NCI-H2196 (cell line): ENCODE measurements at regions not wholly inside any gene's neighbourhood (a gene's known extent, or its start where the extent isn't known, plus 50 kb on each side); places are given as distances from the start of the nearest gene placed in this dataset.
"Not testable (repeated sequence)": the region's sequence is repeated elsewhere in the genome, so short reads cannot be mapped to it uniquely, and the experiment has no call there.

ENCODE experiments used
- DNase-seq: peaks from one replicate; lab custom pipeline; 2025; ENCODE audit not compliant: unreplicated experiment; lab: John Stamatoyannopoulos, UW

DNA sequence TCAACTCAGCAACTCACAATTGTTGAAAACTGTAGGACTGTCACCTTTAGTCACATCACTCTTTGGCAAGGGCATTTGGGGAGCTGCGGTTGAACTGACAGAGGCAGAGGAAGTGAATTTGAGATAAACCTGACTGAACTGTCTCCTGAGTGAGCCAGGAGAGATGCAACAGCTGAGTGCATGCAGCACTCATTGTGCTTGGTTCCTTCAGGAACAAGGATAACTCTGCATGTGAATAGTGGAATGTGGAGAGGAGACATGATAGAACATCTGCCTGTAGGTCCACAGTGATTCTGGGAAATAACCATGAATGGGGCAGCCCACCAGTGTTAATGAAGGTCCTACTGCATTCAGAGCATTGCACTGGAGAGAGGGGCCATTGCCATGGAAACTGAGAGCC is 494.7 kb downstream of the STK39 start:
- no peak for DNase-seq

DNA sequence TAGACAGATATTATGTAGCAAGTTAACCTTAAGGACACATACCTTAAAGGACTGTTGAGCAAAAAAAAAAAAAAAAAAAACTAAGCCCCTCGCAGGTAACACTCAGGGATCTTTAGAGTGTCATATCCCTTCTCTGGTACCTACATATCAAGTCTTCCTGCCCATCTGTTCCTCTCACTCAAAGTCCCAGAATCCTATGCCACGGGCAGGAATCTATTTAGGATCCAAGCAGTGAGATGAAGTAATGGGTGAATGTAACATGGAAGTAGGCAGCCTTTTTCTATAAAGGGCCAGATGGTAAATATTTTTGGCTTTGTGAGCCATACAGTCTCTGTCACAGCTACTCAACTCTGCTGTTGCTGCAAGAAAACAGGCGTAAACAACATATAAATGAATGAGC is 496.7 kb downstream of the STK39 start:
- DNase-seq, result no peak

DNA sequence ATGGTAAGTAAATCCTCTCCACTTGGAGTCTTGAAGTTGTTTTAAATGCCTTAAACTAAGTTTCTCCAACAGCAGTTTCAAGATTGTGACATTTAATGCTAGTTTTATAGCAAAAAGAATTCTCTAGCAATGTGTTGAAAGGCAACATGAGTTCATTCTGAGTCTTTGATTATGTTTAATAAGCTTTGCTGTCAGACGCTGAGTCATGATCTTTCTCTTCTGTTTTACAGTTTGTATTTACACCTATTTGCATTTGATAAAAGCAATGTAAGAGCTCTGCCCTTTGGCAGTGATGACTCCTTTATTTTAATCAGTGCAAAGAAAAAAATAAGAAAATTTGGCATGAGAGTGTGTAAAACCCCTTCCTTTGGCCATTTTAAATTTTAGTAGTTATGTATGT is 497.7 kb downstream of the STK39 start:
- no peak for DNase-seq

DNA sequence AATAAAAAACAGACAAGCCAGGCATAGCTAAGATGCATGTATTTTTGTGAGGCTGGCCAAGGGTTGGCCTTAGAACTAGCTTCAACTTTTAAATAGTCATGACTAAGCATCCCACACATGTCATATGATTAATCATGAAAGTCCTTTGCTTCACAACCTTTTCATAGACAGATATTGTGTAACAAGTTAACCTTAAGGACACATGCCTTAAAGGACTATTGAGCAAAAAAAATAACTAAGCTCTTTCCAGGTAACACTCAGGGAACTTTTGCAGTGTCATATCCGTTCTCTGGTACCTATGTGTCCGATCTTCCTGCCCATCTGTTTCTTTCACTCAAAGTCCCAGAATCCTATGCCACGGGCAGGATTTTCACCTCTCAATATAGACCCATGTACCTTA is 498.4 kb downstream of the STK39 start:
- no peak for DNase-seq

DNA sequence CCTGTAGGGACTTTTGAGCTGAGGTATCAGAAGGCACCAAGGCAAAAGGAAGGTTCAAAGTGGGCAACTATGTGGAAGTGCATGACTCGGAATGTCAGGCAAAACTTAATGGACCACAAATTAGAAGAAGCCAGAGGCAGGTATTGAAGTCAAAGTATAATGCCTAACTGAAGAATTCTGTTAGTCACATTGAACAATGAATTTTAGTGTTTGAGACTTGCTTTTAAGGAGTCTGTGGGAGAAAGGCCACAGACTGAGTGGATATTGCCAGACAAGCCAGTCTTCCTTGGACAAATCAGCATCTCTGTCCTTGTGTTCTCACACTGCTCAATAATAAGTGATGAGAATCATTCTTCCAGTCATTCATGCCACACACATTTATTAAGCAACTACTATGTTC is 498.9 kb downstream of the STK39 start:
- DNase-seq, result no peak

DNA sequence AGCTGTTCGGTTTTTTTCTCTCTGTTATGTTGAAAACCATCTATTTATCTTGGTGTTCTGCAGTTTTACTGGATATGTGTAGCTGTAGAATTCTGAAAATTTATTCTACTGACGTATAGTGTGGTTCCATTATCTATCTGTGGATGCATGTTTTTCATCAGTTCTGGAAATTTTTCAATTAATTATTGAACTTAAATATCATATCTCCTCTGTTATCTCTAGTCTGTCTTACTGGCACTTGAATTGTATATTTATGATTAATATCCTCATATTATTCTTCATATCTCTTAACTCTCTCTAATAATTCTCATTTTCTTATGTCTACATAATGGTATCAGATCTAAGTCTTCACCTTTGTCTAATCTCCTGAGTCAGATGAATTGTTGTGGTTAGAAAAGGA is 501.7 kb downstream of the STK39 start:
- no peak for DNase-seq

DNA sequence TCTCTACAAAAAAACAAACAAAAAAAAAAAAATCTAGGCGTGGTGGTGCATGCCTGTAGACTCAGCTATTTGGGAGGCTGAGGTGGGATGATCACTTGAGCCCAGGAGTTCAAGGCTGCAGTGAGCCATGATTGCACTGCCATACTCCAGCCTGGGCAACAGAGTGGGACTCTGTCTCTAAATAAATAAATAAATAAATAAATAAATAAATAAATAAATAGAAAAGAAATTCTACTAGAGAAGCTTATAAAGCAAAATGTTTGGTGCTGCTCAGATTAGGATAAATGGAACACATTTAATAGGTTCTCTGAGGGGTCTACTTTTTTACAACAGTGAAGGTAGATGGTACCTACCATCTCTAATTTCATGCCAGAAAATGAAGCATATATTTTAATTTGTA is 507.5 kb downstream of the STK39 start:
- DNase-seq, result not testable (repeated sequence)

DNA sequence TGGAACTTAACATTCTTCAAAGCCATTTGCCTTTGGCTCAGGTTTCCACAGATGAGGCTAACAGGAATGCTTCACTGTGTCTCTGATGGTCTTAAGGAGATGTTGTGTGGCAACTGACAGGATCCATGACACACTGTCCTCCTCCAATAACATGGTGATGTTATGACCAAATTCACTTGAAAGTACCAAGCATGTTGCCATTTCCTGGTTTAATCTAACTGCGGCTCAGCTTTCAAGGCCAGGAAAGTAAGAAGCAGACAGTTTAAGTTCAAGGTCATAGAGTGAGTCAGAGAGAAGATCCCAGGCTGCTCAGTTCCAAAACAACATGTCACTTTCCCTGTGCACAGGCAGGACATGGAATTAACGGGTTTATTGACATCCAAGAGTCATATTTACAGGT is 513.6 kb downstream of the STK39 start:
- no peak for DNase-seq

DNA sequence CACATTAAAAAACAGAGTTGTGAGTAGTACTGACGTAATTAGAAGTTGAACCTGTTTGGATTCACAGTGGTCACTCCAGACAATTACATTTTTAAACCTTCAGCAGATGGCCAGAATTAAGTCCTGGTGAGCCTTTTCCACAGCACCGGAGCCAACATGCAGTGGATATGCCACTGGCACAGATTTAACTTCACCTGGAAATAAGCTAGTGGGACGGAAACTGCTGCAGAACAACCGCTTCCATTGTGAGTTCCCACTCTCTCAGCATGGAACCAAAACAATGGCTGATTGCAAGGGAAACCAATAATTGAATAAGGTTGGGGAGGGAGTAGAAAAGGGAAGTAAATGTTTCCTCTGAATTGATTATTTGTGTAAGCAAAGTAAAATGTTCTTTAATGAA is 515.1 kb downstream of the STK39 start:
- DNase-seq, result no peak

DNA sequence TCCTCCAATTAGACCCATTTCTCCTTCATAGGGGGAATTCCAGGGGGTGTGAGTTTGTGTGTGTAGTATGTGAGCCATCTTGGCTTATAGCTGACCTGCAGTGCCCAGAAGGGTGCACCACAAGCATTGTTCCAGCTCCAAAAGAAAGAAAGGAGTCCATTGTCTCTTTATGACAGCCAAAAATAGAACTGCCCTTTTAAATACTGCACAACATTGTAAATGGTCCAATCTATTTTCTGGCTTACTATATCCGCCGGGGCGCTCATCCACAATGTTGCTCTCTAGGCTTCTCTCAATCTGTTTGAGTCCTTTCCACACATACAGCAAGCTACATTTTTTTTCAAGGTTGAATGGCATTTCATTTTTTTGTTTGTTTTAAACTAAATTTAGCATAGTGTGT is 517.5 kb downstream of the STK39 start:
- no peak for DNase-seq

DNA sequence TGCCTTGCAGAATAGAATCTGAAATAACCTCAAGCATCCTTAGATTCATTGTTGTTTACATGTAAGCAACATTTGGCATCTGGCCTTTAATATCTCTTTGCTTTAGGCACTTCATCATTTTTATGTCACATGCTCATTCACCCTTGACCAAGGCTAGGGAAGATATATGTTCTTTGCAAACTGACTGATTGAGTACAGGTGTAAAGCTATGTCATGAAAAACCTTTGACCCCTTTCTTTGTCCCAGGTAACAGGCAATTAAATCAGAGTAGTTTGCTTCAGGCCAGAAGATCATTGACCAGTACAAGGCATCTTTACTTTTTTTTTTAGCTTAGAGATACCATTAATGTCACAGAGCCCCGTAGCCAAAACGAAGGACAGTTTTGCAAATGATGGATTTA is 520.6 kb downstream of the STK39 start:
- no peak for DNase-seq

DNA sequence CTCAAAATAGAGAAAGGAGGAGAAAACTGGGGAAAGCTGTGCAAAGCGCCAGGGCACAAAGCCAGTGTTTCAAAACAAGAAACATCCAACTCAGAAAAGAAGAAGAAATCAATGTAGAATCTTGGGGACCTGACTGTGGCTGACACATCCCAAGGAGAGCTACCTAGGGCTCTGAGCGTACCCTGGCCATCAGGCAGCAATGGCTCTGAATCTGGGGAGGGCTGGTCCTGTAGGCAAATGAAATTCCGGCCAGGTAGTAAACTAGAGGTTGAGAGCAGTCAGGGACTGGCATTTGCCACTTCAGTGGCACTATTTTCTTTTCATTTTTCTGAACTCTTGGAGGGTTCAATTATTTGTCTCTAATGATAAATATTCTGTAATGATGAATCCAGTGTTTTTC is 525.8 kb downstream of the STK39 start:
- DNase-seq, result no peak

DNA sequence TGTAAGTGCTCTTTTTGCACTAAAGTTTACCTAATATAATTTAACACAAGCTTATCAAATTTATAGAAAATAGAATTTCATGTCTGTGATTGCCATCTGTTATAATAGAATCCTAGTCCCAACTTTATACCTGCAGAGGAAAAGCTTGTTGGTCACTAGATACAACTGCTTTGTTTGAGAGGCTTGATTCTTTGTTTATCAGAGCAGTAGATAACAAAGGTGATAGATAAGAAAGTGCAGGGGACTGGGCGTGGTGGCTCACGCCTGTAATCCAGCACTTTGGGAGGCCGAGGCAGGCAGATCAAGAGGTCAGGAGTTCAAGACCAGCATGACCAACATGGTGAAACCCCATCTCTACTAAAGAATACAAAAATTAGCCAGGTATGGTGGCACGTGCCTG is 528.0 kb downstream of the STK39 start:
- DNase-seq, result no peak

DNA sequence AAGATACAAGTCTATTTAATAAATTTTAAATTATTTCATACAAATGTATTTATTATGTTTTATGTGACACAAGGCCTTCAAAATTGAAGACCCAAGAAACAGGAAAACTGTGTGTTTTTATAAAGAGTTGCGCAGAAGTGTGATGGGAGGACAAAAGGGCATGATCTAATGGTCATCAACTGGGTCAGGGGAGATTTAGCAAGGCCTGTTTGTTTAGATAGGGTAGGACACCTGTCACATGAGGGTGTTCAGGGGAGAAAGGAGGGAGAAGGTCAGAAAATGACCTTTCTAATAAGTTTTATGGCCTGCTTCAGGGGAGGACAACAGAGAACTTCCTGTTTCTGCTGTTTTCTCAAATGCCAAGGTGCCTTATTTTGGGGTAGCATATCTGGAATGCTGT is 528.8 kb downstream of the STK39 start:
- DNase-seq, result no peak

DNA sequence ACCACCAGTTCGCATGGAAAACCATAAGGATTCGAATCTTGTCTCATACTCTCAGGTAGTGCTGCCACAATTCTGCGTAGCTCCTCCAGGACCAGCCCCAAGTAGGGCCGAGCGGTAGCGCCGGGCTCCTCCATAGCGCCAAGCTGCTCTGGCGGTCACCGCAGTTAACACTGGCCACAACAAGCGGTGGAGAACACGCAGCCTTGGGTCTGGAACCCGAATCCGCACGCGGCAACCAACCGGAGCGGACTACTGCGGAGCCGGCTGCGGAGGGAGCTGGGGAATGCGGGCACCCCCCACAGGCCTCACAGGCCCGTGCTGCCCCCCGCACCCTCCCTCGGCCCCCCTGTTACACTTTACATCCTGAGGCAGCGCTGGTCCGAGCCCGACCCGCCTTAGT is 531.5 kb downstream of the STK39 start:
- DNase-seq, result no peak

DNA sequence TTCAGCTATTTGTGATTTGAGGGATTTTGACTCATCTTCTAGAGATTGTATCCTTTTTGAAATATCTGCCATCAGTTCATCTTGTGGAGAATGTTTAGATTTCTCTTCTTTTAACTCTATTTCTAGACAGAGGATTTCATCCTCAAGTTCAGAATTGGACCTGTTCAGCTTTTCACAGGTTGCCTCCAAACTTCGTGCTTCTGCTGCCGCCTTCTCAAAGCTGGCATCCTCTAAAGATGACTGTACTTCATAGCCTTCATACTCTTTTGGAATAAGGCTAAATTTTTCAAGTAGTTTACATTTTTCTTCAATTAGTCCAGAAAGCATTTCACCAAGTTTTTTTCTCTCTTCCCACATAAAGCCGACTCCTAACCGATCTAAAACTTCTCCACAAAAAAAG is 531.9 kb downstream of the STK39 start:
- not testable (repeated sequence) for DNase-seq

DNA sequence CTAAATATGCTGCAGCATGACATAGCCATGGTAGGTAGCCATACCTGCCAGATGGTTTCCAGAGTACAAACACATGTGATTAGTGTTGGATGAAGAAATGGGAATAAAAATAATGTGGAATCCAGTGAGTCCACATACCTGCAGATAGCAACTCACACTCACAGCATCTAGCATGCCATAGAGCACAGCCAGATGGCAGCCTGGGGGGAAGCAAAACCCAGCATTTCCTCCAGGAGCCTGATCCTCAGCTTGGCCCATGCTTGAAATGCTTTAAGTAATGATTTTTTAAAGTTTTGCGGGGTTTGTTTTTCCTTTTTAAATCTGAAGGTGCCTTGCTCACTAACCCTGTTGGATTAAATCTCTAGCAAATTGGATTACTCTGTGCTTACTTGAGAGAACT is 535.1 kb downstream of the STK39 start:
- no peak for DNase-seq

DNA sequence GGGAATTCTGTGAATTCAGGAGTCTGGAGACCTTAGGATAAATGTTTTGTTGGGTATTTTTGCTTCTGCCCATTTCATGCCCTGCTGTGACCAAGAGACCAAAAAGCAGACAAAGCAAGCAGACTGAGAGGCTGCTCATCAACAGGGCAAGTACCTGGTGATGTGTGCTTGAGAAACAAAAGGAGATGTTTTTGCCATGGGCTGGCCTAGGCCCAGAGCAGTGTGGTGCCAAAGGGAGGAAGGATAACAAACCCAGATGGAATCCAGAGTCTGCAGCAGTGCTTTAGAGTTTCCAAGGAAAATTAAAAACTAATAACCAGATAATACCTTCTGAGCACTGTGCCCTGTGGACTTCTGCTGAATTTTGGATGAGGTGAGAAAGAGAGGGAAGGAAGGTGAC is 538.4 kb downstream of the STK39 start:
- no peak for DNase-seq

DNA sequence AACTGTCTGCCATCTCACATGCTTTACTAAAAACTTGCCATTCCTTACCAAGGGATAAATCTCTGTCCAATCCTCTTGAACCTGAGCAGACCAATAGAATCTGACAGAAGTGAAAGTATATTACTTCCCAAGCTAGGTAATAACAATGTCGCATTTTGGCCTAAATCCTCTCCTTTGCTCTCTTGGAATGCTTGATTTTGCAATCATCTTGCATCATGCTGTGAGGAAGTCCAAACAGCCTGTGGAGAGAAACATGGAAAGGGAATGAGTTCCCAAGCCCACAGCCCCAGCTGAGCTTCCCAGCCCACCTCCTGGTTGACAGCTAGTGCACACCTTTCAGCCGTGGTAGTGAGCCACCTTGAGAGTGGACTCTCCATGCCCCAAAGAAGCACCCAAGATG is 540.6 kb downstream of the STK39 start:
- no peak for DNase-seq

DNA sequence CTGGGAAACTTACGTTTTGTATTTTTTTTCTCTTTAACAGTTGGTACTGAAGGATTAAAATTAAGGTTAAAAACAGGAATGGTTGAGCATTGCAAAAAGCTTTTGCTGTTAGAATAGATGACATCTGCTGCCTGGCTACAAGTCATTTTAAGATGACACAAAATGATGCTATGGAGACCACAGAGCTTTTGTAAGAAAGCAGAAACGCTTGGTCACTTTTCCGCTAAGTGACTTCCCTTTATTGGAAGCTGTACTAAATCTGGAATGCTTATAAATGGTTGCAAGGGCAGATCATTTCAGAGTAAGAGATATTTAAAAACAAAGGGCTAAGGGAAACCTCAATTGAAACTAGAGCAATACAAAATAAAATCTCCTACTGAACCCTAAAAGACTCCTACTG is 544.0 kb downstream of the STK39 start:
- no peak for DNase-seq

DNA sequence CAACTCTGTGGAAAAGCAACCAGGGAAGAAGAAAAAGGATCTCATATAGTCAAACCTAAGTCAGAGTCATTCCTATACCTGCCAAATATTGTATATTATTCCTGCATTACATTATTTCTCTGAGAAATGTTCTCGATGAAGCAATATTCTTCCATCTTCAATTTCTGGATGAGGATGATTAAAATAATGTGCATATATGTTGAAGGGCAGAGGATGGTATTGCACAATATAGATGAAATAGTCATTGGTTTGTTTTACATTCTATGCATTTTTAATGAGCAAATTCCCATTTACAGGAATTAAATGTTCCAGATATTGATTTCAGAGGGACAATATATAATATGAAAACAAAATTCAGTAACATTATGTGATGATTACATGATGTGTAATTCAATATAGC is 545.2 kb downstream of the STK39 start:
- DNase-seq, result no peak

DNA sequence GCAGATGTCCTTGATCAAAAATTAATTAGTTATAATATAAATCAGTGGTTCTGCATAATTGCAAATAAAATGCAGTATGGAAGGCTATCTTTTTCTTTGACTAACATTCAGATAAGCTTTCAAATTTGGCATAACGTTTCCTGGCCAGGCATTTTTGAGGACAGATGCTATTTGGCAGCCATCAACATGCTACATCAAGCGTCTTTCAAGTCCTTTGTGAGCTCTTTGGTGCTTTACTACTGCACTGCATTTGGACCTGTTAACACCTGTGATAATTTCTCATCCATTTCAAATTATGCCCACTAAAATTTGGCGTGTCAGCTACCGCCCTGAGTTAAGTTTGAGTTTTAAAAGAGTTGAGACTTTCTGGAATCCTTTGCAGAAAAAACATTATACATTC is 545.7 kb downstream of the STK39 start:
- no peak for DNase-seq

DNA sequence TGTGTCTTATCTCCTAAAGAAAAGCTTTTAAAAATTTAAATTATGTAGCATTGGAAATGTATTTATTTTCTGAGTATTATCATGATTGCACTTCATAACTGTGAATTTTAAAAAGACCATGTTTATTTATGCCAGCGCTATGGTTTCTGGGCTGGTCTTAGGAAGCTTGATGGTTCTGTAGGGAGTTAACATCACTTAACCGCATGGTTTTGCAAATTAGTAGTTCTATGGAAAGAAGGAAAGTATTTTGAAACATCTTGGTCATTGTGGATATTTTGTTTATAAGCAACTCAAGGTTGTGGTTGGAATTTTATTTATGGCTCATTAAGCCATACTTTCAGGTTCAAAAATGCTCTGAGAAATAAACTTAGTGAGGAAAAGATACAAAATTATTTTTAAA is 549.4 kb downstream of the STK39 start:
- no peak for DNase-seq

DNA sequence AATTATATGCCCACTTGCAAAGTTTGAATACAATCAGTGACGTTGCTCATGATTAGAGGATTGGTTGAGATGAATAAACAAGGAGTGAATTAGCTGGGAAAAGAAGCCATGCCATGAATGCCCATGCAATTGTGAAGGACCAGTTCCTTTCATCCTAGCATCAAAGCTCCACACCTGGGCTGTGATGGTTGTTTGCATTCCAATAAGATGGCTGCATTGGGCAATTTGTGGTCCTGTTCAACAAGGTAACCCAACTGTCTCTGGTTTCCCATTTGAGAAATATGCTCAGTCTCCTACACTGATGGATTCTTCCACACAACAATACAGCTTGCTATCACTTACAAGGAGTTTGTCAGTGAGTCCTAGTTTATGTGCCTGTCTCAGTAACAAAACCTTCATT is 550.2 kb downstream of the STK39 start:
- no peak for DNase-seq
